ENCODE measurements at regions not wholly inside any gene's neighbourhood (a gene's known extent, or its start where the extent isn't known, plus 50 kb on each side); places are given as distances from the start of the nearest gene placed in this dataset.

DNA sequence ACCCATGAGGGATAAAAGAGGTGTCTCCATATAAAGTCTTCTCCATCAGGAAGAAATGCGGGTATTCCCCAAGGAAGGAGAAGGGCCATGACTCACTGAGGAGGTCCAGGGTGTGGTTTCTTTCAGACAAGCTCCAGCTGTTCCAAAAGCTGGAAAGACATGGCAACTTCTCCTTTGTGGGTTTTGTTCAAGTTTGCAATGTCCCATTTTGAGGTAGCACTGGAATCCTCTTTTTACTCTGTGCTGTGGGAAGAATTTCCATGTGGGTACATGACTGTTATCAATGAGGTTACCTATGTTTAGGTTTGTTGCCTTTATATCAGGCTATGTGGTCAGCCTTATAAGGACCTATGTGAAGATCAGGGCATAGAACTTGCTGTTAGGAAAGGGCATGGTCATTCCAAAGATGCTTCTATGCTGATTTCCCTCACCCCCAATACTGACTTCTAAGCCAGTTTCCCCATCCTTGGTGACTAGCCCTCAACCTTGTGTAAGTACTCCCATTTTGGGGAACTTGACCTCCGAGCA lies 697.5 kb downstream of the INHBA start:
- DNase-seq (ENCODE audit: low spot score), result no peak

GRCh38 chr7:41003977-41004376 lies 698.9 kb downstream of the INHBA start:
- no peak for DNase-seq (ENCODE audit: low spot score)

DNA sequence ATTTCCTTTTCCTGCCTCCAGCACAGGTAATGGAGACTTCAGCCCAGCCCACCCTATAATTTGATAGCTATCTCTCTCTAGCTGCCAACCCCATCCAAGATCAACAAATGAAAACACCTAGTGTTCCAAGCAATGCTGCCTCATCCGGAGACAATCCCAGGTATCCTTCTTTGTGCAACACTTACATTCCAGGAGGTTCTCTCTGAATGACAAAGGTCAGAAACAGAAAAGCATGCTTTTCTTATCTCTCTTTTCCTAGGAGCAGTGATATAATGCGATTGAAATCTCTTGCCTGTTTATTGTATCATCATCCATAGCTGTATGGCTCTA lies 699.3 kb downstream of the INHBA start:
- DNase-seq (ENCODE audit: low spot score), result peak; percentile 45

DNA sequence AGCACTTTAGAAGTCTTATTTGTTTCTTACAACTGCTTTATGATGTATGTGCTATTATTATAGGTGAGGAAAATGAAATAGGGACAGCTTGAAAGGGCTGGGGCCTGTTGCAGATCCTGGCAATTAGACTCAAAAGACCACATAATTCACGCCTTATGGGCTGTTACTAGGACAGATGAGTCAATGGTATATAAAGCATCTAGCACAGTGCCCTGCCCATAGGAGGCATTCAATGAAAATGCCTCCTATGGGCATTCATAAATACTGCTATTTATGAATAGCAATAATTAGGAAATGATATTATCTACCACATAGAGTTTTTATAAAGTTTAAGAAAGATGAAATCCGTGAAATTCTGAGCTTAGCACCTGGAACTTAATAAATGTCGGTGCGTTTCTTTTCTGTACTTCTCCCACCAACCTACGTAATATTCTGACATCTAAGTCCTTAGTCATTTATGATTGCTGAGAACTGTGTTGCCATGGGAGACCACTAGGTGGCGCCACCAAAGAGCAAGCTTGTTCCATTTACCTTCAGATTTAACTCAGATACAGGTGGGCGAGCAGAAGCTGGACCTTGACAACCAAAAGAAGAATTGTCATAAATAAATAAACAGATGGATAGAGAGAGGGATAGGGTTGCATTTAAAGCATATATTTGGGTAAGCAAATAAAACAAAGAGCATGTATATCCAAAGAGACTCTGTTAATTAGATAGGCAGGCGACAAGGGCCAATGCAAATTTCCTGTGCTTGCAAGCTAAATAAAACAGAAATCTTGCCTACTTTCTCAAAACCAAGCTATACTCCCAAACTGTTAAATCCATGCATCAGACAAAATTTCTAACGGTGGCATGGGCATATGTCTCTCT lies 699.9 kb downstream of the INHBA start:
- peak; percentile 69 for DNase-seq (ENCODE audit: low spot score)

DNA sequence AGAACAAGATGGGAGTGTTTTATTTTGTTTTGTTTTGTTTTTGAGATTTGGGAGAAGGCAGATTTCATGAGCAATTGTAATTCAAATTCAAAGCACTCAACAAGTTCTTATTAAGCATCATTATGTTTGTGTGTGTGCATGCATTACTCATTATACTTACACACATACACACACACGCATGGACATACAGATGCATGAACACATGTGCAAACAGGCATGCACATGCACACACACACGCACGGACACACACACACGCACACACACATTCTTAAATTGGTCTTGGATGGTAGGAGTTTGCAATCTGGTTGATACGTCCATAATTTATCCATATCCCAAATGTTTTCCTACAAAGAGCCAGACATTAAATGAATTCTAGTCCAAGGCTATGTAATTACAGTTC lies 702.8 kb downstream of the INHBA start:
- DNase-seq (ENCODE audit: low spot score), result no peak

DNA sequence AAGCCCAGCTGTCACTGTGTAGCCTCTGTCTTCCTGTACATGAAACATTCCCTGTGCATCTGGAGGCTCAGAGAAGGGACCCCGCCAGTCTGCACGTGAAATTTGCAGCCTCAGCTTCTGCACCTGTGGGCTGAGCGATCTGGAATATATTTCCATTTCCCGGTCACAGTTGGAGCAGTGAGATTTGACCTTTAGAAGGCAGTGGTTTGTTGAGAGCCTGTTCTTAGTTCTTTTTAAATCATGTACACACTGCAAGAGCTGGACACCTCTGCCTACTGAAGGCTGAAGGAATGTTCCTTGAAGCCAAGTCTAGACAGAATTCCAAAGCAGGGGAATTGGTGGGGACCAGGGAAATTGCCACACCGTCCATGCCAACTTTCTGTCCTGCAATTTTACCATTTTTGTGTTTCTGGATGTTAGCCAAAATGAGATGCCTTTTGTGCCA lies 706.6 kb downstream of the INHBA start:
- DNase-seq (ENCODE audit: low spot score), result no peak

GRCh38 chr7:40990841-40991240 lies 712.0 kb downstream of the INHBA start:
- no peak for DNase-seq (ENCODE audit: low spot score)

DNA sequence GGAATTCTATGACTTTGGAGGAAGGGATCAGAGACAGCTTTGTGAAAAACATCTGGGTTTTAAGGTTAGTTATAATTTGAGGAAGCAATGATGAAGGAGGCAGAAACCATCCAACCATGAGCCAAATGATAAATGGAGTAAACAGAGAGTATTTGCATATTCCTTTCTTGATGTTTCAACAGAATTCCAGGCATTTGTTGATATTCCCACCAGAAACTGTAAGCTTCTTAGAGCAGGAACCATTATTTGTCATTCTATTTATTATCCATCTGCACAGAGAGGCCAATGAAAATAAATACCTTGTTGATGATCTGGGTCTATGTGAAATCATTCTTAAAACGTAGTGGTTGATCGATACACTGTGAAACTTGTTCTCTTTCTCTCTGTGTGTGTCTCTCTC lies 715.3 kb downstream of the INHBA start:
- DNase-seq (ENCODE audit: low spot score), result no peak

DNA sequence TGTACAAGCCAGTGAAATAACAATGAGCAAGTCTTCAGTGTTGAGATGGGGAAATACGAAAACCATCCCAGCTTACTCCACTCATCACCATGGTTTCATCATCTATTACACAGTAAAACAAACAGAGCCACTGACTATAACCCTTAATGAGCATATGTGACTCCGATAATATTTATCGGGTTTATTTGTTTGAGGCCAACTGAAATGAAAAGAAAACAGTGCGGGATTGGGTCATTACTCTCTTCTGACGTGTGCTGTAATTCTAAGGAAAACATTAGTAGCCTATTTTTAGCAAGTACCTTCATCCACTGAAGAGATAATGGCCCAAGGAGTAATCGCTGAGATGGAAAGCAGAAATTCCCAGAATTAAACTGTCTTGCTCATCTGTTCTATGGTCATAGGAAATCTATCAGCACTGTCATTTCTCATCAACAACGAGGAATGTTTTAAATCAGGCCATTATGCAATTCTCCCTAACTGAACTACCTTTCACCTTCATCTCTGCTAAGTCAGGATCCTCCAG lies 716.5 kb downstream of the INHBA start:
- DNase-seq (ENCODE audit: low spot score), result peak; percentile 54

GRCh38 chr7:40983111-40983510 lies 719.8 kb downstream of the INHBA start:
- no peak for DNase-seq (ENCODE audit: low spot score)

DNA sequence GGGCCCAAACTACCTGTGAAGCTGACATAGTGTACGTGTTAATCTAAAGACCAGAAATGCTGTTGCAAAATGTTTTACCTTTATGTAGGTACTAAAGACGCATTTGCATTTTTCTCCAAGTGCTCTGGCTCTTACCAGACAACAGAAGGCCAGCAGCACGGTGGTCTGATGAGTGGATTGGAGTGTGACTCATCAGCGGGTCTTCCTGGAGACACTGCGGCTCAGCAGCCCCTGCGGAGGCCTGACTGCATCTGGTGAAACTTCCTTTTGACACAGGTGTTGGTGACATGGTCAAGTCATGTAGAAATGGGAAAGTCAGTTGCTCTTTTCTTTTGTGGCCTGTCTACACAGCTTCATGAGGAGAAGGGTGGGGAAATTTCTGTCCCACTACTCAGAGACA lies 723.6 kb downstream of the INHBA start:
- no peak for DNase-seq (ENCODE audit: low spot score)

GRCh38 chr7:40978047-40978446 lies 724.8 kb downstream of the INHBA start:
- no peak for DNase-seq (ENCODE audit: low spot score)

- DNase-seq (ENCODE audit: low spot score), result peak; percentile 89
Observed at GRCh38 chr7:40977533-40977932, 725.4 kb downstream of the INHBA start.

GRCh38 chr7:40972426-40972825 lies 730.5 kb downstream of the INHBA start:
- no peak for DNase-seq (ENCODE audit: low spot score)

- DNase-seq (ENCODE audit: low spot score), result no peak
Observed at GRCh38 chr7:40969641-40970040, 733.2 kb downstream of the INHBA start.

DNA sequence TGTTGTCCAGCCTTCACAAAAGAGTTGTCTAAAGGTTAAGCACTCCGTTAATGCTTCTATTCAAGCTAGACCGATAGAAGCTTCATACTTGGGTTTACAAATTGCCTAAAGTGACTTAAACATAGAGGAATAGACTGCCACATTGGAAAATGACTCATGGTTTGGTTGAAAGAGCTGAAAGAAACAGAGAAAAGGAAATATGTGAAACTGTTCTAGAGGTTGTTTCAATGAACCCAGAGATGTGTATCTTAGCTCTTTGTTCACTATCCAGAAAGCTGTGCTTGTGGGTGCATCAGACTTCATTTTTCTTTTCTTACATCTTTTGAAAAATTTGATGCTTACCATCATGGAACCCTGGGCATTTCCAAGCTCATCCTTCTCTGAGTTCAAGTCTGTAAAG lies 736.2 kb downstream of the INHBA start:
- DNase-seq (ENCODE audit: low spot score), result no peak

DNA sequence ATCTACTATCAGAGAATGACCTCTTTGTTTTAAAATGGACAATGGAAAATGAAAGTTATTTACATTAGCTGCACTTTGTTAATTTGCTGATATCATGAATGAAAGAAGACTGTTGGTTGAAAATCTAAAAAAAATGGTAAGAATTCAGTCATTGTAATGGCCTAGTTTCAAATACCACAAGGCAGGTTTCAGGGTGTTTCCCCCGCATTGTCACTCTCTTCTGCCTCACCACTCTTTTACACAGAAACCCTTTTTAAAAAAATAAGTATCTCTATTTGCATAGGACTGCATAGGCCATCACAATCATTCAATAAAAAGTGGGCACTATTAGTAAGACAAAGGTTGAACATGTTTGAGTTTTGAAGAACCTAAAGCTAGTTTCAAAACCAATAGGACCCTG lies 737.1 kb downstream of the INHBA start:
- DNase-seq (ENCODE audit: low spot score), result no peak

GRCh38 chr7:40965016-40965415 lies 737.9 kb downstream of the INHBA start:
- DNase-seq (ENCODE audit: low spot score), result no peak

GRCh38 chr7:40964610-40965009 lies 738.3 kb downstream of the INHBA start:
- no peak for DNase-seq (ENCODE audit: low spot score)

DNA sequence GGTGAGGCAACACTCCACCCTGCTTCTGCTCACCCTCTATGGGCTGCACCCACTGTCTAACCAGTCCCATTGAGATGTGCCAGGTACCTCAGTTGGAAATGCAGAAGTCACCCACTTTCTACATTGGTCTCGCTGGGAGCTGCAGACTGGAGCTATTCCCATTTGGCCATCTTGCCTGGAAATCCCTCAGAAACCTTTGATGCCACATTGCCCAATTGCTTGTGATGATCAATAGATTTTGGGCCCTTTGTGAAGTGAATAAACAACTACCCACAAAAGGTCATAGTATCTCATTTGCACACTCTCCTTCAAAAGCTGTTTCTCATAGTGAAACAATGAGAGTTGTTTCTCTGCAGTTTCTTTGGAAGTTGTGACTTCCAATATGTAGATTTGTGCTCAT lies 742.9 kb downstream of the INHBA start:
- no peak for DNase-seq (ENCODE audit: low spot score)

- no peak for DNase-seq (ENCODE audit: low spot score)
Observed at GRCh38 chr7:40948239-40948638, 754.7 kb downstream of the INHBA start.

GRCh38 chr7:40947566-40947965 lies 755.3 kb downstream of the INHBA start:
- no peak for DNase-seq (ENCODE audit: low spot score)

DNA sequence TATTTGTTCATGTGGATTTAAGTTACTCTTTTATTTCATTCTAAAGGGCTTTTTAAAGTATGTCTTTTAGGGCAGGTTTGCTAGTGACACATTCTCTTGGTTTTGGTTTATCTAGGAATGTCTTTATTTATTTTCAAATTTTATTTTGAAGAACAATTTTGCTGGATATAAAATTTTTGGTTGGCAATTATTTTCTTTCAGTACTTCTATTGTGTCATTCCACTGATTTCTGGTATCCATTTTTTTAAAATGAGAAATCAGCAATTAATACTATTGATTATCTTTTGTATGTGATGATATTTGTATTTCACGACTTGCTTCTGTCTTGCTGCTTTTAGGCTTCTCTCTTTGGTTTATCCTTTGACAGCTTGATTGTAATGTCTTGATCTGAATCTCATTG lies 756.3 kb downstream of the INHBA start:
- DNase-seq (ENCODE audit: low spot score), result no peak
